Amniotic epithelial cell (primary cell): ENCODE measurements at regions not wholly inside any gene's neighbourhood (a gene's known extent, or its start where the extent isn't known, plus 50 kb on each side); places are given as distances from the start of the nearest gene placed in this dataset.

Source experiments
- DNase-seq: peaks from one replicate; pipeline ENCODE4 v3.0.0-alpha.2; 2010; ENCODE audit warnings: low read depth

GRCh38 chr2:11044201-11044600, 111.1 kb upstream of the SLC66A3 start:
- DNase-seq = no peak

GRCh38 chr2:11045294-11045693, 110.0 kb upstream of the SLC66A3 start:
- no peak for DNase-seq

GRCh38 chr2:11048335-11049008, 106.8 kb upstream of the SLC66A3 start:
- no peak for DNase-seq

DNA sequence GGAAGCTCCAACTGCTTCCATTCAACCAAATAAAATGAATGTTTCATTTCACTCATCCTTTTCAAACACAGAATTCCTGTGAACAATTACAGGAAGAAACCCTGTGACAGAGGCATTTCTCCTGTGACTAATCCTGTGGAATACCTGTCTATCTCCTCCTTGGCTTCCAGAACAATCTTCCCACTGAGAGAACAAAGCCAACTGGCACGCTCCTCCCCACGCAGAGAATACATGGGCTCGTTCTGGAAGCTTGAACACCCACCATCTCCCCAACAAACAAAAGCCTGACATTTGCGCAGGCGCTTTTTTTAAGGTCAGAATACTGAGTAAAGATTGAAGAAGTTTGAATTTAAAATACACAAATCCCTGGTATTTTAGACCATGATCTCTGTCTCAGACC, 104.7 kb upstream of the SLC66A3 start:
- no peak for DNase-seq

DNA sequence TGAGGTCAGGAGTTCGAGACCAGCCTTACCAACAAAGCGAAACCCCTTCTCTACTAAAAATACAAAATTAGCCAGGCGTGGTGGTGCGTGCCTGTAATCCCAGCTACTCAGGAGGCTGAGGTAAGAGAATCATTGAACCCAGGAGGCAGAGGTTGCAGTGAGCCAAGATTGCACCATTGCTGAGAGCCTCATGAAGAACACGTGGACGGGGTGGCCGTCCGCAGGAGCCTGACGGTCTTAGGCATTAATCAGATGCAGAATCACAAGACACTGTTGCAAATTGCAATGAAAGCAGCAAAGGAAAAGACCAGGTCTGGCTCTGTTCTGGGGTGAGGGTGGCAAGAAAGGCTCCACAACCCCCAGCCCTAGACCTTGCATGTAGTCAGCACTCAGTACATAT, 104.0 kb upstream of the SLC66A3 start:
- DNase-seq = no peak

GRCh38 chr2:11053546-11053945, 101.7 kb upstream of the SLC66A3 start:
- no peak for DNase-seq

DNA sequence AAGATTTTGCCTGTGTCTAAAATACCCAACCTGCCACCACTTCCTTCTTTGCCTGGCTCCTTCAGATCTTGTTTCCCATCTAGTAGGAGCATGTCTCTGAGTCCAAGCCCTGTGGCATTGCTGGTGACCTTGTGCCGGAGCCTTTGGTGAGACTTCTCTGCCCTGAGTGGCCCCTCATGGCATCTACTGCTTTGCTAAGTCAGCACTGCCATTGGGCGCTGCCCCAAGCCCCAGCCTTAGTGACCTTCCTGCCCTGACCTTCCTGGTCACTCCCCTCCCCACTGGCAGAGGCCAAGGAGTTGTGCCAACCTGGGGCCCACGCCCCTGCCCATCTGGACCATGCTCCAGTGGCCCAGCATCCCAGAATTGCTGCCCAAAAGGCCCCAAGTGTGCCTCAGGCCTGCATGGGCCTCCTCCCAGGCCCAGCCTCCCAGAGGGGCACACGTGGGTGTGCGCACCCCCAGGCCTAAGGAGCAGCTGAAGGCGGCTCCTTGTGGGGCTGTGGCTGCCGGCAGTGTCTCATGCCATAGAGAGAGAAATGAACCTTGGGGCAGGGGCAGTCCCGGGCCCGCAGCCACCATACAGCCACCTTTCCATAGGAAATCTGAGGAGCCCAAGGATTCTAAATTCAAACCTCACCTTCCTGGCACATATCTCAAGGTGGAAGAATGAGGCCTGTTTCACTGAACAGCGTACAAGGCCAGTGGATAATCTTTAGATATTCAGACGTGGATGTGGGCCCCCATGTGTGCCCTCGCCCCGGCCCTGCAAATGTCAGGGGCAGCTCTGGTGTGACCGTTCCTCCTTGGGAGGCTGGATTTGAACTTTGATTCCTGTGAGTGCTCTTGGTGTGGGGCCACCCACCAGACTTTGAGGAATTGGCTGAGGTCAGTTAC, 100.2 kb upstream of the SLC66A3 start:
- no peak for DNase-seq

DNA sequence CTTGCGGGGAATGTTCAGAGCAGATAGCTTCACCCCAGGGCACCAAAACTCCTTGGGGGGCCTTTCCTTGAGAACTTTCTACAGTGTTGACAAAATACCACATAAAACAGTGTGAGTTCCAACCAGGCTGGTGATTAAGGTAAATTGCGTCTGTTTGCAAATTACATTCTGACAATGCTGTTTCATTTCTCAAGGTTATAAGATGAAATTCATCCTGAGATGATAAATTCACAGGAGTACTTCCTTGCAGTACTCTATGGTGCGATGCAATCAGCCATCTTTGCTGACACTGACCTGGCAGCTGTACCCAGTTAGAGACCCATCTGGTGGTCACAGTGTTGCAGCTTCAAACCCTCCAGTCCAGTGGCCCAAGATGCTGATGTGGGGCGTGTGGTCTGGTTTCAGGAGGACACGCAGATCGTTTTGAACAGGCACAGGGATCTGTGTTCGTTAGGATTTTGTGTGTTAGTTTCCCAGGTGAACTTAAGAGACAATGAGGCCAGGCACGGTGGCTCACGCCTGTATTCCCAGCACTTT, 99.5 kb upstream of the SLC66A3 start:
- DNase-seq = no peak

GRCh38 chr2:11056614-11057013, 98.7 kb upstream of the SLC66A3 start:
- peak; percentile 97 for DNase-seq

DNA sequence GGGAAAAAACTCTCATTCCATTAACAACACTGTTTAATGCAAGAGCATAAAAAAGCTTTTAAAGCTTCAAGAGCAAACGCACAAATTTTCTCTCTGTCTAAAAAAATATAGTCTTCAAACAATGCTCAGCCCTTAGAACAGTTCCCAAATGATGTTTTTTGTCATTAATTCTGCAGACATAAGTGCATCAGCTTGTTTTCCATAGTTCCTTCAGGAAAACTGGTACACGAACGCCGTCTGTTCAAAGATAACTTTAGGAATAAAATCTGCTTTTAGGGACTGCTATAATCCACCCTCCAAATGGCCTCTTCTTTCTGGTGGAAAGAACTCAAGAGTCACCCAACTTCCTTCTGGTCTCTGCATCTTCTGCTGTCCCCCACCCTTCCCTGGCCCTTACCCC, 98.2 kb upstream of the SLC66A3 start:
- no peak for DNase-seq

DNA sequence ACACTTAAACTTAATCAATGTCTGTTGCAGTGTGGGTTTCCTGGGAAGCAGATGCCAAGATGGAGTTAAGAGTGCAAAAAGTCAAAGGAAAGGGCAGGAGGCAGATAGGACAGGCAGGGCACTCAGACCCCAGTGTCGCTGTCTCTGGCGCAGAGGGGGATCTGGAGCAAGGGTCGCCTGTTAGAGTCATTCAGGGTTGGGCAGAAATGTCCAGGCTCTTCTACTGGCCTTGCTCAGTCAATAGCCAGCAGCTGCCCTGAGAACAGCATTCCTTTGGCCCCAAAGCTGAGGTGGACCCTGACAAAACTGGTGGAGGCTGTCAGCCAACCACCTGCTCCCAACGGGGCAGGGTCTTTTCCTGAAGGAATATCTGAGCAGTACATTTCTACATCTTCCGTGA, 97.1 kb upstream of the SLC66A3 start:
- DNase-seq = no peak

GRCh38 chr2:11060376-11061169, 94.7 kb upstream of the SLC66A3 start:
- no peak for DNase-seq

GRCh38 chr2:11065833-11066485, 89.3 kb upstream of the SLC66A3 start:
- DNase-seq = no peak

DNA sequence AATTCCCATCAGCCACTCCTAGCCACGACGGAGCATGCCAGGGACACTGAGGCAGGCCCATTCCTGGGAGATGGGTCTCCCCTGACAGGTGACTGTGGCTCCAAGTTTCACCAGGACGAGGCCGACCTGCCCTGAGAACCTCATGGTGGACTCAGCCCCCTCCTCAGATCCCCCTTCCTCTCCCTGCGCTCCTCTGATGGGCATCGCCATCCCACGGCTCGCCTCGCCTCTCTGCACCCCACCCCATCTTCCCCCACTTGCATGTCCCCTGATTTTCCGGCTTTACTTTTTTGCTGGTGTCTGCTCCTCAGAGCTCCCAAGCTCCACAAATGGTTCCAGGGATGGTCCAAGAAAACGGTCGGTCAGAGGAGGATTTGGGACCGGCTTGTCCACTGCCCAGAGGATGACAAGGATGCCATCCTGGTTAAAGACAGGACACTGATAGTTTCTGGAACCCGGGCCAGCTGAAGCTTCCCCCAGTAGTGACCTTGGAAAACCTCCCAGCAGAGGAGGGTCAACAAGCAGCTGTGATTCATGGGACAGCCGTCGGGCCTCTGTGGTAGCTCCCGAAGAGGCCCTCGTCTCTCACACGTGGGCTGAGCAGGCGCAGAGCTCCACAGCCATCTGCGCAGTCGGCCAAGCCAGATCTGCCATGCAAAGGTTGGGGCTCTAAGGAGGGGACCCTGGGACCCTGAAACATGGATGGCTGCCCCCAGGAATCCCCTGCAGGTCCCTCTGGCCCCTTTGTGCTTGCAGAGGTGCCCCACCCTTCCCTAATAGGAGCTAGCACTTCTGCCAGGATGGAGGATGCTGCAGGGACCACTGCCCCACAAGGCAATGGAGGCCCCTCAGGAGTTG, 87.8 kb upstream of the SLC66A3 start:
- DNase-seq = no peak

GRCh38 chr2:11068079-11068741, 87.1 kb upstream of the SLC66A3 start:
- DNase-seq = no peak

DNA sequence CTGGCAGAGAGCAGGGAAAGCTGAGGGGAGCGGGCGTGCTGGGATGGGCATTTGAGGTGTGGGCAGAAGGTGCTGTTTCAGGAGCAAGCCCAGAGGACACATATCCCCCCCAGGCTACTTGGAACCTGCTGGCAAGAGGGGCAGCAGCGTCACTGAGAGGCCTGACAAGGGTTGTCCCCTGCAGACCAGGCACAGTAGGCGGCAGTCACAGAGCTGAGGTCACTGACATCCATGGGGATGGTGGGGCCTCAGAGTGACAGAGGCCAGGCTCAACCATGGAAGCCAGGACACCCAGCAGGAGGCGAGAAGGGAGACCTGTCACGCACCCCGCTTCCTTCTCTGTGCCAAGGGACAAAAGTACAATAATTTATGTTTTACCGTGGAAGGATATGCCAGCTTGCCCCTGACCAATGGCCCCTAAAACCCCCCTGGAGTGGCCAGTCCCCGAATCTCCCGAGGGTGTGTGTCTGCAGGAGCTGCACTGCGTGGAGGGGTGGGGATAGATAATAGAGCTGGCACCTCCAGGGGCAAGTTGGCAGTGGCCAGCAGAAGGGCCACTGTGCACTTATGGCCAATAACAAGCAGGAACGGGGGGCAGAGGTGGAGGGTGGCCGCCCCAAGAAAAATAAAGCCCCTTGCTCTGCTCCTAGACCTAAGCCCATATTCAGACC, 86.3 kb upstream of the SLC66A3 start:
- no peak for DNase-seq

DNA sequence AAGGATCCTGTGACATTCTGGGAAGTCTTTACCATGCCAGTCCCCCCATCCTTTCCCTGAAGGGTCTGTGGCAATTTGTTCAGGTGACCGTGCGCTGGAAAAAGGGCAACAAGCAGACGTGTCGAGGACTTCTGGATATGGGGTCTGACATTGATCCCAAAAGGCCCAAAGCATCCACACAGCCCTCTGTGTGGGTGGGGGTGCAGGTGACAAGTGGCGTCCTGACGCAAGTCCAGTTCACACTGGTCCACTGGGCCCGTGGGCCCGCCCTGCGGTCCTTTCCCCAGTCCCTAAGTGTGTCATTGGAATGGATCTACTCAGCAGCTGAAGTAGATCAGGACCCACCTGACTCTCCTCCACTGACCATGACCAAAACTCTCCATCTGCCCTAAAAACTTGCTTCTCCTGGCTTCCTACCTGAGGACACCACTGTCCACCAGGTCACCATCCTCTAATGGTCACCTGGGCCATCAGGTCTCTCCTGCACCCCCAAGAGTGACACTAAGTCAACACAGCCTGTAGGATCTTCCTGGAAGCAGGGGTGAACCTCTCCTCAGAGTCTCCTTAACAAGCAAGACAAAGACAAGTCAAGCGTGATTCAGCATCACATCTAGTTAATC, 85.6 kb upstream of the SLC66A3 start:
- no peak for DNase-seq

DNA sequence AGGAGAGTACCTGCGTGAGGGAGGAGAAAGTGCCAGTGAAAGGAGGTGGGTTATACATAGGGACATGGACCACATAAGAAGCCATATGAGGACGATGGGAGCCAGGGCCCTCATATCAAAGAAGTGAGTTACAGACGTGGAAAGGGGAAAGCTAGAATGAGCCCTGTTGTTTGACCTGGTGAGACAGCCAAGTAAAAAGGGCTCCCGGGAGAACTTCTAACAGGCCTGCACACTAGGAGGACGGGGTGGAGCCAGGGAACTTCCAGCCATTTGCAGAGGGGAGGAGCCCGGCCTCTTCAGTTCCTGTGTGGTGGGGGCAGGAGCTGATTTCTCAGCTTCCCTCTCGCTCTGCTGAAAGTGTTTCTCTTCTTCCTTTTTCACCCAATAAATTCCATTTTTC, 84.1 kb upstream of the SLC66A3 start:
- no peak for DNase-seq

GRCh38 chr2:11071939-11072338, 83.3 kb upstream of the SLC66A3 start:
- no peak for DNase-seq
